ENCODE measurements at regions not wholly inside any gene's neighbourhood (a gene's known extent, or its start where the extent isn't known, plus 50 kb on each side); places are given as distances from the start of the nearest gene placed in this dataset.
"Not testable (repeated sequence)": the region's sequence is repeated elsewhere in the genome, so short reads cannot be mapped to it uniquely, and the experiment has no call there.

GRCh38 chrX:114272096-114272686 is 311.7 kb upstream of the HTR2C start:
- intact Hi-C loops (cut with DNase I) = no loop called here
- DNase-seq (no peak), ATAC-seq (no peak)

DNA sequence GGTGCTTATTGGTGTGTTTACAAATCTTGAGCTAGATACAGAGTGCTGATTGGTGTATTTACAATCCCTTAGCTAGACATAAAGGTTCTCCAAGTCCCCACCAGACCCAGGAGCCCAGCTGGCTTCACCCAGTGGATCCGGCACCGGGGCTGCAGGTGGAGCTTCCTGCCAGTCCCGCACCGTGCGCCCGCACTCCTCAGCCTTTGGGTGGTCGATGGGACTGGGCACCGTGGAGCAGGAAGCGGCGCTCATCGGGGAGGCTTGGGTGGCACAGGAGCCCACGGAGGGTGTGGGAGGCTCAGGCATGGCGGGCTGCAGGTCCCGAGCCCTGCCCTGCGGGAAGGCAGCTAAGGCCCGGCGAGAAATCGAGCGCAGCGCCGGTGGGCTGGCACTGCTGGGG is 313.5 kb upstream of the HTR2C start:
- intact Hi-C loops (cut with DNase I); DNase-seq; ATAC-seq: not testable (repeated sequence)

GRCh38 chrX:114268643-114269042 is 315.2 kb upstream of the HTR2C start:
- intact Hi-C loops (cut with DNase I) = no loop called here
- DNase-seq (no peak), ATAC-seq (no peak)

GRCh38 chrX:114267142-114267541 is 316.7 kb upstream of the HTR2C start:
- DNase-seq (no peak), ATAC-seq (no peak)
- intact Hi-C loops (cut with DNase I) = no loop called here

DNA sequence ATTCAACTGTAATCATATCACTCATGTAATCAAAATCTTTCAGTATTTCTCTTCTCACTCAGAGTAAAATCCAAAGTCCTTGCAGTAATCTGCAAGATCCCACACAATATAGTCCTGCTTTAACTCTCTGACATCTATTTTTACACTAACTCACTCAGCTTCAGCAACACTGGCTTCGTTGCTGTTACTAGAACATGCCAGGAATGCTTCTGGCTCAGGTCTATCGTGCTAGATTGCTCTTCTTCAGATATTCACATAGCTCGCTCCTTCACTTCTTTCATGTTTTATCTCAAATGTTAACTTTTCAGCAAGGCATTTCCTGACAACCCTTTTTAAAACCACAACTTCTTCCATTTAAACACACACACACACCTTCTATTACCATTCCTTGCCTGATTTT is 331.7 kb upstream of the HTR2C start:
- DNase-seq (no peak), ATAC-seq (no peak)
- intact Hi-C loops (cut with DNase I) = no loop called here

DNA sequence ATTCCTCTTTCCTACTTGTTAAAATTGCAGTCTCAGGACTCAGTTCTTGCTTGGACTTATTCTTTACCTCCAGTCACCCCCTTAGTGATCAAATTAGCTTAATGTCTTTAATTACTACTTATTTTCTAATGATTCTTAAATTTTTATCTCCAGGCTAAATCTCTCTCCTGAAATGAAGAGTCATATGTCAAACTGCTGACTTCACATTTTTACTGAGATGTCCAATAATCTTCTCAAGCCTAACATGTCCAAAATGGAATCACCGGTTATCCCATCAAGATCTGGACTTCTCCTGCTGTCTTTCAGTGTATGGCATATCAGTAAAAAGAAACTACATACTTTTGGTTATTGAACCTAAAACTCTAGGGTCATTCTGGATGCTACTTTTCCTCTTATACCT is 332.3 kb upstream of the HTR2C start:
- DNase-seq (no peak), ATAC-seq (no peak)
- intact Hi-C loops (cut with DNase I) = no loop called here

GRCh38 chrX:114221445-114221844 is 362.4 kb upstream of the HTR2C start:
- ATAC-seq = no peak
- no peak for DNase-seq
- intact Hi-C loops (cut with DNase I) = no loop called here

- ATAC-seq = no peak
- intact Hi-C loops (cut with DNase I) = no loop called here
- no peak for DNase-seq
Measured at GRCh38 chrX:114210879-114211278, 373.0 kb upstream of the HTR2C start.

GRCh38 chrX:114201622-114202021 is 382.3 kb upstream of the HTR2C start:
- ATAC-seq = no peak
- intact Hi-C loops (cut with DNase I) = no loop called here
- DNase-seq = no peak

GRCh38 chrX:114181195-114181594 is 402.7 kb upstream of the HTR2C start:
- no peak for ATAC-seq
- no peak for DNase-seq
- intact Hi-C loops (cut with DNase I) = no loop called here

- intact Hi-C loops (cut with DNase I) = no loop called here
- DNase-seq (no peak), ATAC-seq (no peak)
Measured at GRCh38 chrX:114178126-114178525, 405.8 kb upstream of the HTR2C start.

DNA sequence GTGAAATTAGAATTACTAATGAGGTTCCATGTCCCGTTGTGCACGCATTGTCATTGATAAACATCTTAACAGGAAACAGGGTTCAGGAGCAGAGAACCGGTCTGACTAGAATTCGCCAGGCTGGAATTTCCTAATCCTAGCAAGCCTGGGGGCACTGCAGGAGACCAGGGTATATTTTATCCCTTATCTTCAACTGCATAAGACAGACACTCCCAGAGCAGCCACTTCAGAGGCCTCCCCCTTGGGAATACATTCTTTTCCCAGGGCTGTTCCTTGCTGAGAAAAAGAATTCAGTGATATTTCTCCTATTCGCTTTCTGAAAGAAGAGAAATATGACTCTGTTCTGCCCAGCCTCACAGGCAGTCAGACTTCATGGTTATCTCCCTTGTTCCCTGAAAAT is 416.6 kb upstream of the HTR2C start:
- intact Hi-C loops (cut with DNase I); ATAC-seq; DNase-seq: not testable (repeated sequence)

DNA sequence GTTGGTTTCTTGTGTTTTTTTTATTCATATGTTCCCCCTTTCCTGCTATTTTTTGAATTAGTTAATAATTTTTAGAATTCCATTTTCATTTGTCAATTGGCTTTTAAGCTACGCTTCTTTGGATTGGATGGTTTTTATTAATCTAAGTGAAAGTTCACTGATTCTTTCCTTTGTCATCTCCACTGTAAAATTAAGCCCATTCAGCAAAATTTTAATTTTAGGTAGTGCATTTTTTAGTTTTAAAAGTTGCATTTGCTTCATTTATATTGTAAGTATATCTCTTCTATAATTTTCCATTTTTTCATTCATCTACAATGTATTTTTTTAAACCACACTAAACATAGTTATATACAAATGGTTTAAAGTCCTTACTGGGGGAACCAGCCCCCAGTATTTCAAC is 417.3 kb upstream of the HTR2C start:
- DNase-seq (no peak), ATAC-seq (no peak)
- intact Hi-C loops (cut with DNase I) = no loop called here

GRCh38 chrX:114165537-114165936 is 418.3 kb upstream of the HTR2C start:
- intact Hi-C loops (cut with DNase I) = no loop called here
- ATAC-seq = no peak

GRCh38 chrX:114162068-114162735 is 421.7 kb upstream of the HTR2C start:
- DNase-seq (no peak), ATAC-seq (no peak)
- intact Hi-C loops (cut with DNase I) = no loop called here

More at GRCh38 chrX:114165537-114165936, 418.3 kb upstream of the HTR2C start:
- no peak for DNase-seq

- intact Hi-C loops (cut with DNase I) = no loop called here
- ATAC-seq (no peak), DNase-seq (no peak)
Measured at GRCh38 chrX:114152801-114153200, 431.1 kb upstream of the HTR2C start.

DNA sequence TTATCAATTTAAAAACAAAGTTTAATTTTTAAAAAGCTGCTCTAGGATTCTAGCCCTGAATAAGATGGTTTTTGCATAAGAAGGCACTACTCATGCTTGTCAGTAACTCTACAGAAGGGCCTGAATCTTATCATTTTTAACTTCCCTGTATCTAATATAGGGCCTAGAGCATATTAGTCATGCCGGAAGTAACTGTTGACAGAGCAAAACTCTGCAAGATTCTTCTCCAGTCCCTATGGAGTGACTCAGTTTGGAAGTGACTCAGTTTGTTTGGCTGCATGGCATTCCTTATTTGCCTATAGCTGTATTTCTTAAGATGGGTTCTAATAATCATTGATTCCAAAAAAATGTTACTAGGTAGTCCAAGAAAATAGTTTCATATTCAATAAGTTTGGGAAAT is 431.8 kb upstream of the HTR2C start:
- intact Hi-C loops (cut with DNase I) = no loop called here
- ATAC-seq (no peak), DNase-seq (no peak)

GRCh38 chrX:114134465-114134864 is 449.4 kb upstream of the HTR2C start:
- intact Hi-C loops (cut with DNase I) = no loop called here
- ATAC-seq (no peak), DNase-seq (no peak)

GRCh38 chrX:114127411-114128025 is 456.4 kb upstream of the HTR2C start:
- ATAC-seq = no peak
- no peak for DNase-seq
- intact Hi-C loops (cut with DNase I) = no loop called here

DNA sequence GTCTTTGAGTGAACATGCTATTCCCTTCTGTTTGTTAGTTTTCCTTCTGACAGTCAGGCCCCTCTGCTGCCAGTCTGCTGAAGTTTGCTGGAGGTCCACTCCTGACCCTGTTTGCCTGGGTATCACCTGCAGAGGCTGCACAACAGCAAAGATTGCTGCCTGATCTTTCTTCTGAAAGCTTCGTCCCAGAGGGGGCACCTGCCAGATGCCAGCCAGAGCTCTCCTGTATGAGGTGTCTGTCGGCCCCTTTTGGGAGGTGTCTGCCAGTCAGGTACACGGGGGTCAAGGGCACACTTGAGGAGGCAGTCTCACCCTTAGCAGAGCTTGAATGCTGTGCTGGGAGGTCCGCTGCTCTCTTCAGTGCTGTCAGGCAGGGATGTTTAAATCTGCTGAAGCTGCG is 456.9 kb upstream of the HTR2C start:
- intact Hi-C loops (cut with DNase I) = no loop called here
- no peak for ATAC-seq
- no peak for DNase-seq

DNA sequence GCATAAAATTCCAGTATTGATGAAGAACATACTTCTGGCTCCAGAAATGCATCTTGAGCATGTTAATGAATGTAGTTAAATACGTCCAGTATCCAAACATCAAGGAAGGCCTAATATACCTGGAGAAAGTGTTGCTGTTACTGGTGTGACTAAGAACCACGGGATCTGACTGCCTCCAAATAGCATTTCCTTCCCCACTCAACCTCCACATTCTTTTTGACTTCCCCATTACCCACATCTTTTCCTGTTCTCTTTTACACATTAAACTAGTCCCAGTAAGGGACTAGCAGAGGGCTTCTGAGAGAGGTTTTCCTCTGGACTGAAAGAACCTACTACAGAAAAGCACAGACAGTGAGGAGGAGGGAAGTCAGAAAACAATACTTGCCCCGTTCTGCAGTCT is 482.8 kb upstream of the HTR2C start:
- intact Hi-C loops (cut with DNase I) = no loop called here
- DNase-seq (no peak), ATAC-seq (no peak)
